NCI-H748 (cell line): ENCODE measurements at regions not wholly inside any gene's neighbourhood (a gene's known extent, or its start where the extent isn't known, plus 50 kb on each side); places are given as distances from the start of the nearest gene placed in this dataset.
"Not testable (repeated sequence)": the region's sequence is repeated elsewhere in the genome, so short reads cannot be mapped to it uniquely, and the experiment has no call there.

ENCODE experiments used
- DNase-seq: peaks from one replicate; lab custom pipeline; 2025; ENCODE audit not compliant: unreplicated experiment; lab: John Stamatoyannopoulos, UW

DNA sequence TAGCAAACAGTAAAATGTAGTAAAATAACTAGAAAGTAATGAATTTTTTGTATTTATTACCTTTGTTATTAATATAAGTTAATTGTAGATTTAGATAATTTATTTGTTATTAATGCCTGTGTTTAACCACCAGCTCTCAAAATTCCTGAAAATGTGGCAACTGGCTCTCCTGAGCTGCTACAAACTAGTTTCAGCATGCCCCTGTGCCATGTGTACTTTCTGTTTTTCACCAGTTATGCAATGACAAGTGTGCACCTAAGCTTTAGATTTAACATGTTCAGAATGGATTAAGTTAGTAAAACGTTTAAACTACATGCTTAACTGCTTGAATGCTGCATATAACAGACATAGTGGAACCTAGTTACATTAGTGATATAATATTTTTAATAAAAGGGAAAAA lies 88.1 kb downstream of the POSTN start:
- DNase-seq = no peak

GRCh38 chr13:37505531-37505930 lies 93.0 kb downstream of the POSTN start:
- DNase-seq = peak; percentile 12

DNA sequence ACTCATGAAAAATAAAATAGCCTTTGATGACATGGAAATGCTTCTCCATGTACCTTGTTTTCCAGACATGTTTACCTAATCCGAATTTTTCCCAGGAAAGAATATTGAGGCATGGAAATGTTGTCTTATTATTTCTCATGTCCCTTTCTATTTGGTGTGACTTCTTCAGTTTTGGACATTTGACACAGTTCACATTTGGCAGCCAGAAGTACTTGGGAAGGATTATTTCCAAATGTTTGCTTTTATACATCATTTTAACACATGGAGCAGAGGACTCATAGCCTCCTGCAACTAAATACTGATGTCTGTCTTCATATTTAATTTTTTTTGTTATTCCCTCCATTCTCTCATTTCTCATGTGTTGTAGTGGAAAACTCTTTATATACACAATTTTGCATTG lies 94.3 kb downstream of the POSTN start:
- DNase-seq = no peak

- no peak for DNase-seq
These were observed 95.3 kb downstream of the POSTN start for GRCh38 chr13:37503287-37503686.

GRCh38 chr13:37502303-37502993 lies 96.1 kb downstream of the POSTN start:
- DNase-seq = not testable (repeated sequence)

DNA sequence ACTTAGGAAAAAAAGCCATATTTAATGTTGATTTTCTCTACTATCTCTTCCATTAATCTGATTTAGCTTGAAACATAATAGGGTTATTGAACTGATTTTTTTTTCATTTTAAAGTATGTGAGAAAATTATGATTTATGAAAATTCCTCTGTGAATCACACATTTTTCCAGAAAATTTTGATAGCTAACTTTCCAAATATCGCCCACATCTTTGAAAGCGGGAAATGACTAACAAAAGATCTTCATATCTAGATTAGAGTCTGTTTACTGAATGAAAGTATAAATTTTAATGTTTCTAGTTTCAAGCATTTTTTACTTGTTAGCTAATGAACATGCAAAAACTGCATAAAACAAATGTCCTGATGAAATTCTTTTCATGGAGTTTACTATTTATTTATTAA lies 97.4 kb downstream of the POSTN start:
- no peak for DNase-seq

GRCh38 chr13:37495046-37495445 lies 103.5 kb downstream of the POSTN start:
- DNase-seq = peak; percentile 38

GRCh38 chr13:37493775-37494174 lies 104.8 kb downstream of the POSTN start:
- DNase-seq = no peak

DNA sequence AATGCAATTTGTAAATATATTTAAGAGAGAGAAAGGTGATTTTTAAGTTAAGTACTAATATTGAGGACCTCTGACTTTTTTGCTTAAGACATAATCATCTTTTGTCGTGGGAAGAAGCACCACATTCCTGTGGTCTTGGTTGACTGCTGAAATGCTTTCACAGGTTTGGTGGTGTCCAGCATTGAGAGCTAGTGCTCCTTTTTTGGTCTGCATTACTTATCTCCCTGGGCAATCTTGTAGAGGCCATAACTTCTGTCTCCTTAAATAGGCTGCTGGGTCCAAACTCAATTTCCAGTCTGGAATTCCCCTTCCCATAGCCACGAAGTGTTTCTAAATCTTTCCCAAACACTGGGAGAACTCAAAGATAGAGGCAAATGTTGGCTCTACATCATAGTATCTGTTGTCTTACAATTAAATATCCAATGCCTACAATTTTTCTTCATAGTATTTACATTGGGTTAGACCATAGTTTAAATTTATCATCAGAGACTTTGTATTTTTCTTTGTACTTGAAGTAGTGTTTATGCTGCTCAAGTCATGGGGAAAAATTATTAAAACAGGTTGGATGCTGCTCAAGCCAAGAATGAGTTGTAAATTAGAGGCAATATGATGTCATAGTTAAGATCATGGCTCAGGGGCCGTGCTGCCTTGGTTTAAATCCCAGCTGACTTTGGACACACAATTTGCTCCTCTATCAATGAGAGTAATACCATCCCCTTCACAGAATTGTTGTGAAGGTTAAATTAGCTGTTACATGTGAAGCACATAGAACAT lies 105.6 kb downstream of the POSTN start:
- no peak for DNase-seq

- DNase-seq = no peak
These were observed 106.5 kb downstream of the POSTN start for GRCh38 chr13:37492075-37492474.

DNA sequence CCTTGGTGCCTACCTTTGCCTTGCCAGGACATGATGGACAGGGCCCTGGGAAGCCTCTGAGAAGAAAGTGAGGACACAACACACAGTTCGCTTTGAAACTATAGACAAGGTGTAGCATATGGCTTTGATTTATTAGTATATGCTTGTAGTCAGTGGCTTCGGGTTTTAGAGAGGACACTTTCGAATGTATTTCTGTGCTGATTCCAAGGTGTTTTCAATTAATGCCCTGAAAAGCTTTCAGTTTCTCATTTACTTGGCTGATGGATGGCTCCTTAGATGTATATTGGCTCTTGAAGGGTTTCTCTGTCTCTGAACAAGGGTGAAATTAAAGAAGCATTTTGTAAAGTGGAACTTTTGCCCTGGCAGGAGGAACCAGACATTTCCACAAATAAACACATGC lies 106.9 kb downstream of the POSTN start:
- DNase-seq = no peak

DNA sequence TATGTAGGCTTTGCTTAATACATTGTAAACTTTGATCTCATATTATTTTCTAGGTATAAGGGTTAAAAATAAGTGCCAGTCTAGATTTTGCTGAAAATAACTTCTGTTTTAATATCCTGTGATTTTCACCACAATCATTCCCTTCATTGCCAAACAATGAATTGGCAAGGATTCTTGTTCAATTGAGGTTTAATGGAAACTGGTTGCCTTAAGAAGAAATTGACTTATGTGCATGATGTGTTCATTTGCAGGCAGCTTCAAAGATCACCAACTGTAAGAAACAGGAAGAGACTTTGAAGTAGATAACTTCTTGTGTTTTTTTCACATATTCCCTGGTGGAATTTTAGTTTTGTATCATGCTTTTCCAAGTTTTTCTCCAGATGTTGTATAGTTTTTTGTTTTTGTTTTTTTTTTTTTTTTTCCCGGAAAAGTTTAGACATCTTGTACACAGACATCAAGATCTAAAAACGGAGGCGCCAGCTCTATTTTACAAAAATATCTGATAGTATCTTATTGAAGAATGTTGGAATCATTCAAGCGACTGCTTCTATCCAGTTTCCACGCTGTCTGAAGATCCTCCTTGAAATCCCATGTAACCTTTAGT lies 108.3 kb downstream of the POSTN start:
- no peak for DNase-seq

- no peak for DNase-seq
These were observed 109.8 kb downstream of the POSTN start for GRCh38 chr13:37488726-37489125.

DNA sequence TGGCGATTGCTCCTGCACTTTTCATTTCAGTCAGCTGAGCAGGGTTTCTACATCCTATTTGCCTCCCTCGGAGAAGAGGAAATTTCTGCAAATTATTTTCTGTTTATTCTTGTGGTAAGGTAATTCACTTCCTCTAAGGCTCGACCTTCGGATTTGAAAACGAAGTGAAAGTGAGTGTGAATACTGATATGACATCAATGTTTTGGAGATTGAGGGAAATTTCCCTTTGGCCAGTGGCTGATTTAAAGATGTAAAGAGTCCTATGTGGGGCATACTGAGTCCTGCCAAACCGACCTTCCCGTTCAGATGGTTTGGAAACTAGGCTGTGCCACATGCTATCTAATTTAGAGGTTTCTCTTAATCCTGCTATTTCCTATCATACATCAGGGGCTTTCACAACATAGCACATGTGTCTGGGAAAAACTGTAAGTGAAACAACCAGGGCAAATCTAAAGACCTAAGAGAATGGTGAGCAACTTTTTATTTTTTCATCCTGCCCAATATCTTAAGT lies 112.3 kb downstream of the POSTN start:
- no peak for DNase-seq

DNA sequence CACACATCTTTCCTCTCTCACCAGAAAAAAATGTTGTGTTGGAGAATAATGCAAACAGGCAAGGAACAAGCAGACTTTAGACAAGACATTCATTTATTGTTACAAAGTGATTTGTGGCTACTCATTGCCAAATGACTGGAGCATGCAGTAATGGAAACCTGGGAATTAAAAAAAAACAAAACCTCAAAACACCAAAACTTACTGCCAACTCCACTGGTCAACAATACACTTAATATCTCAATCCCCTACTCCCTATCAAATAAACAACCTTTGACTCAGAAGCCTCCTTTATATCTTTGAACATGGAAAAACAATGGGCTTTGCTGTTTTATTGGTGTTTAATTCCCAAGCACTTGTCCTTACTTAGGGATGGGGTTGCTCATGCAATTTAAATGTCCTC lies 112.8 kb downstream of the POSTN start:
- no peak for DNase-seq

- DNase-seq = no peak
These were observed 114.5 kb downstream of the POSTN start for GRCh38 chr13:37484056-37484455.

DNA sequence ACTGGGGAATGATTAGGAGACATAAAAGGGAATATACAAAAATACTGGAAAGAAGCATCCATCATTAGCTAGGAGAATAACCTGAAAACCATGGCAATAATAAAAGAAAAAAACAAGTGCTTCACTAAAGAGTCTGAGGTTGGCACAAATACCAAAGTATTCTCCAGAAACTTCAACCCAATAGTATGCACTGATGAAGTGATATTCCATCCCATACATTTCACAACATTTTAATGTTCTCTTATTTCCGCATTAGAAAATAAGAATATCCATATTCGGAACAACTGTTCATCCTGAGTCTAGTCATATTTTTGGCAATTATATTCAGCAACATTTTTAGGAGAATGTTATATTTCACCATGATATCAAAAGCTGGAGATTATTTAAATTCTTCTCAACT lies 116.2 kb downstream of the POSTN start:
- DNase-seq = no peak

DNA sequence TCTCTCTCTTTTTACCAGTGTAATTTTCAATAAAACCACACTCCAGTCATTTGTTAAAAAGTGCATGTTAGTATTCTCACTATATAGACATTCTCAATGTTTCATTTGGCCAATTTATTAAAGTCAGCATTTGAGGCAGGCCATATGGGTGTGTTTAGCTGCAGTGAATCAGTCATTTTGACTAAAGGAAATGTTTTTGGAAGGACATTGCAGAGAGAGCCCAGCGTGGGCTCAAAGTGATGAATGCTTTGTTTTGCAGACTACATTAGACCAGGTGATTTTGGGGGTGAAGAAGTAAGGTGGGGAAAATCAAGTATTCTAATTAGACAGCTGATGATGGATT lies 116.7 kb downstream of the POSTN start:
- peak; percentile 51 for DNase-seq

DNA sequence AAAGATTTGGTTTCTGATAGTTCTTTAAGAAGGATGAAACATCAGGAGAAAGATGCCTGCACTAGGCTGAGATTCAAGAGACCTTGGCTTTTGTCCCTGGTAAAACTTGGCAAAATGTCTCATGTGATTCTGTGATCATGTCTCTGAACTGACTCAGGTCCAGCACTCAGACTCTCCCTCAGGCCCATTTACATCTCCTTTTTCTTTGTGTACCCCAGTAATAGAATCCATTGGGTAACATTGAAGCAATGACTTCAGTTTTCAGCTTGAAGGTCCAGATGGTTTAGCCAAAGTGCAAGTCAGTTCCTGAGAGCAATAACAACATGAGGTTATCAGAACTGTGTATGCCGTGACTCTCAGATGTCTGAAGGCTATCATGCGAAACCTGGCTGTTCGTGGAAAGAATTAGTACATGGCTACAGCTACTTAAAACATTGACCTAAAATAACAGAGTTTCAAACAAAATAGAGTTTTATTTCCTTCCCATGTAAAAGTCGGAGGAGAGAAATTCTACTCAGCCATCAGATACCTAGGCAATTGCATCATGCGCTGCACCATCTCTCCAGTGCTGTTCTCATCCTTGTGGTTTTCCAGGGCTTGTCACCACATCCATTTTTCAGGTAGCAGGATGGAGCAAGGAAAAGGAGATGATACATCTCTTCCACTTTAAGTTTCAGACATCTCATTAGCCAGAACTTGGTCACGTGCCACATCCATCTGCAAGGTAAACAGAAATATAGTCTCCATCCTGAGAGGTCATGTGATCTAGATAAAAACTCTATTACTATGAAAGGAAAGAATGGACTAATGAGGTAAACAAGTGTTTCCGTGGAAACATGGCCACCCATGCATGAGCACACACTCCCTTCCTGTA lies 117.3 kb downstream of the POSTN start:
- peak; percentile 90 for DNase-seq

DNA sequence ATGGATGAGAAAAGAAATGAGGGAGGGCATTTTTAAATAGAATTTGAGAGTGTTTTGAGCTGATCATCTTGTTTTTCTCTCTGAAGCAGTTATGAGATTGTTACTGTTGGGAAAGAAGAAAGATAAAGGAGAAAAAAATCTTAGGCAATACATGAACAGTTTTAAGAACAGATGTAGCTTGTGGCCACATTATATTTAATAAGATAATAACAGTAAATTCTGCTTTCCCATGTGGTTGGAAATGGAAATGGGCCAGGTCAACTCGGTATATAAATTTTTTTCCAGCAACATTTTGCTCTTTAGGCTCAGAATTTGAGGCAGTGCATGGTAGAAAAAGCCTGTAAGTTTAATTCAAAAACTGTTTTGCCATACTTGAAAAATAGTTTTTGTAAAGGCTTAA lies 118.7 kb downstream of the POSTN start:
- no peak for DNase-seq

GRCh38 chr13:37476874-37477273 lies 121.7 kb downstream of the POSTN start:
- DNase-seq = no peak
